ENCODE measurements at regions not wholly inside any gene's neighbourhood (a gene's known extent, or its start where the extent isn't known, plus 50 kb on each side); places are given as distances from the start of the nearest gene placed in this dataset.

DNA sequence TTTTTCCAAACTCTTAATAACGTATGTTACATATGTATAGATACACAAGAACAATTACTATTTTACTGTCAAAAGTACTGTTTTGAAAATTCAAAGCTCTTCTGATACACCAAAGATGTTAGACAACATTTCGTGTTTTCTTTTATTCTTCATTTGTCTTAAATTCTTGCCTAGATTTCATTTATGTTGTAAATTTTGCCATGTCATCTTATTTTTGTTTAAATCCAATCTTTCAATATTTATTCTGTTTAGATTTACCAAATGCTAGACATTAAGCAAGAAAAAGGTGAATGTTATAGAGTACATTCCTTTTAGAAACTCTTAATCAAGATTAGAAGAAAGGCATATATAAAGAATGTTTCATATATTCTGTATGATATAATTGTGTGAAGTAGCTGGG lies 876.9 kb downstream of the KCNT2 start:
- TF ChIP-seq, protein P1, sequence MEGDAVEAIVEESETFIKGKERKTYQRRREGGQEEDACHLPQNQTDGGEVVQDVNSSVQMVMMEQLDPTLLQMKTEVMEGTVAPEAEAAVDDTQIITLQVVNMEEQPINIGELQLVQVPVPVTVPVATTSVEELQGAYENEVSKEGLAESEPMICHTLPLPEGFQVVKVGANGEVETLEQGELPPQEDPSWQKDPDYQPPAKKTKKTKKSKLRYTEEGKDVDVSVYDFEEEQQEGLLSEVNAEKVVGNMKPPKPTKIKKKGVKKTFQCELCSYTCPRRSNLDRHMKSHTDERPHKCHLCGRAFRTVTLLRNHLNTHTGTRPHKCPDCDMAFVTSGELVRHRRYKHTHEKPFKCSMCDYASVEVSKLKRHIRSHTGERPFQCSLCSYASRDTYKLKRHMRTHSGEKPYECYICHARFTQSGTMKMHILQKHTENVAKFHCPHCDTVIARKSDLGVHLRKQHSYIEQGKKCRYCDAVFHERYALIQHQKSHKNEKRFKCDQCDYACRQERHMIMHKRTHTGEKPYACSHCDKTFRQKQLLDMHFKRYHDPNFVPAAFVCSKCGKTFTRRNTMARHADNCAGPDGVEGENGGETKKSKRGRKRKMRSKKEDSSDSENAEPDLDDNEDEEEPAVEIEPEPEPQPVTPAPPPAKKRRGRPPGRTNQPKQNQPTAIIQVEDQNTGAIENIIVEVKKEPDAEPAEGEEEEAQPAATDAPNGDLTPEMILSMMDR (IDR thresholded peaks at IDR 0.05): no peak
- no peak for TF ChIP-seq POLR2A (IDR thresholded peaks at IDR 0.05)

Data from thyroid gland (tissue), 4 donors.